HG02571 (cell line): ENCODE measurements at regions not wholly inside any gene's neighbourhood (a gene's known extent, or its start where the extent isn't known, plus 50 kb on each side); places are given as distances from the start of the nearest gene placed in this dataset.
"Not testable (repeated sequence)": the region's sequence is repeated elsewhere in the genome, so short reads cannot be mapped to it uniquely, and the experiment has no call there.

ENCODE experiments used
- ATAC-seq: cut with Tn5 transposase; IDR thresholded peaks from one replicate; pipeline ENCODE4 v1.9.1; 2021; ENCODE audit warnings: mild to moderate bottlenecking, moderate library complexity; ENCODE audit not compliant: unreplicated experiment

DNA sequence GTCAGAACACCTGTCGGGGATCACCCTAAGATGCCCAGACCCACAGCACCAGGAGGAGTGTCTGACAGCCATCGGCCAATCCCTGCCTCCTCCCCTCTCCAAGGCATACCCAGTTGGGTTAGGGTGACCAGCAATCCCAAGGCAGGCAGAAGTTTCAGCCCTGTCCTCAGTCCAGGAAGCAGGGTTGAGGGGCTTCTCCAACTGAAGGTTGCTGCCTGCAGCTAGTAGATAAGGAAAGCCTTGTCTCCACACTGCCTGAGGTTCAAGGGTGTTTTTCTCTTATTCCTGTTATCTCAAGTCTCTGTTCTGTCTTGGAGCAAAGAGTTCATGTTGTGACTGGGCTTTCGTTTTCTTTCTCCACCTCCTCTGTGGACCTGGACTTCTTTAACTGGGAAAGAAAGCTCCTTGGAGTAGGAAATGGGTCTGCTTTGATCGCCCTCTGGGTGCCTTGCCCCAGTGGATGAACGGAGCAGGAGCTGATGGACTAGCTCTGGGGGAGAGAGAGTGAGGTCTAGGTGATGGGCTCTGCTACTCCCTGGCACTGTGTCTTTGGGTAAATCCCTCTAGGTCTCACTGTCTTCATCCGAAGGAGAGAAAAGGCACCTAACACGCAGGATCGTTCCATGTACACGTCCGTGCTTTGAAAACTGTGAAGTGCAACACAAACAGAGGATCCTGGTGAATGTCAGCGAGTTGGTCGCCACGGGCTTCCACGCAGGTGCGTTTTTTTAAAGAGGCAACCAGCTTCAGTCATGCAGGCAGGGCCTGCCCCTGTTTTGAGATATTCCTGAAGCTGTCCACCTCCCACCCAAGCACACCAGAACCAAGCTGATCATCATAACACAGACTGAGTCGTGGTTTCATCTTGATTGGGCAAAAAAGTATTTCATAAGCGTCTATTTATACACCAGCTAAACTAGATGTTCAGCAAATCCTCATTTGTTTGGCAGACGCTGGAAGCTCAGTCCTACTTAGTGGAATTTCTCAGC lies 52.5 kb upstream of the FOXN3 start:
- no peak for ATAC-seq

GRCh38 chr14:89468566-89468965 lies 51.5 kb upstream of the FOXN3 start:
- no peak for ATAC-seq

- not testable (repeated sequence) for ATAC-seq
Observed at GRCh38 chr14:89468030-89468429, 51.0 kb upstream of the FOXN3 start.

DNA sequence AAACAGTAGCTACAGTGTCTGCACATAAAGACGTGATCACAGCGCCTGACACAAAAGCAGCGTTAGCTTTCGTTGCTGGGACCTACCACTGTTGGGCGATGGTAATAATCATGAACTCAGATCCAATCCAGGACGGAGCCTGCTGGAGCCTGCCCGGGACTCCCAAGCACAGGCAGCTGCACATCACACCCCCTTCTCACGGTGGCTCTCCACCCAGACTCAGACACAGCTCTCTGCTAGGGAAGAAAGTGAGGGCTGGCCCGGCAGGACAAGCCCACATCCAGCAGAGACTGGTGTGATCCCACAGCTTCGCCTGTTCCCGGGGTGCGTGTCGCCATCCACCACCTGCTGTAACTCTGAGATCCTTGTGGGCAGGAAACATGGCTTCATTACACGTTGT lies 49.9 kb upstream of the FOXN3 start:
- ATAC-seq = no peak
